ENCODE measurements at regions not wholly inside any gene's neighbourhood (a gene's known extent, or its start where the extent isn't known, plus 50 kb on each side); places are given as distances from the start of the nearest gene placed in this dataset.
A peak's percentile ranks its signal among the peaks of the same experiment; 100 is the strongest.

- no peak overlapping the region for H3K4me3 ChIP-seq (ENCODE audit: low read depth, low read length)
- no peak for TF ChIP-seq CTCF (IDR thresholded peaks at IDR 0.05; ENCODE audit: low read depth, low read length)
Observed at GRCh38 chr2:59195851-59196250, 954.7 kb upstream of the FANCL start.

- no peak overlapping the region for H3K4me3 ChIP-seq (ENCODE audit: low read depth, low read length)
Observed at GRCh38 chr2:59191781-59192180, 950.7 kb upstream of the FANCL start.

DNA sequence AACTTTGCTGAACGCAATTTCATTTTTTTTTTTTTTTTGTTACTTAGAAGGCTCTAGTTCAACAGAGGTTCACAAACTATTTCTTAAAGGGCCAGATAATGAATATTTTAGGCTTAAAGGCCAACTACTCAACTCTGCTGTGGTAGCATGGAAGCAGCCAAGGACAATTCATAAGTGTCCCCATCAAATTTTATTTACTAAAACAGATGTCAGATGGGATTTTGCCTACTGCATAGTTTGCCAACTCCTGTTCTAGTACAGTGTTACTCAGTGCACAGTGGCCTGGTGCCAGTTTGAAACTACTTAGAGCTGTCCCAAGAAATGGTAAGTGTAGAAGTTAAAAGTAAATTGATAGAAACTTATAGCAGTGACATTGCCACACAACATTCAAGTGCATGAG, 949.4 kb upstream of the FANCL start:
- TF ChIP-seq CTCF (IDR thresholded peaks at IDR 0.05; ENCODE audit: low read depth, low read length), result no peak
- H3K4me3 ChIP-seq (ENCODE audit: low read depth, low read length), result no peak overlapping the region

More at GRCh38 chr2:59191781-59192180, 950.7 kb upstream of the FANCL start:
- TF ChIP-seq CTCF (IDR thresholded peaks at IDR 0.05; ENCODE audit: low read depth, low read length), result no peak

- no peak for TF ChIP-seq CTCF (IDR thresholded peaks at IDR 0.05; ENCODE audit: low read depth, low read length)
- H3K4me3 ChIP-seq (ENCODE audit: low read depth, low read length), result no peak overlapping the region
Observed at GRCh38 chr2:59184276-59185020, 943.3 kb upstream of the FANCL start.

GRCh38 chr2:59183070-59183469, 941.9 kb upstream of the FANCL start:
- TF ChIP-seq CTCF (IDR thresholded peaks at IDR 0.05; ENCODE audit: low read depth, low read length), result no peak

DNA sequence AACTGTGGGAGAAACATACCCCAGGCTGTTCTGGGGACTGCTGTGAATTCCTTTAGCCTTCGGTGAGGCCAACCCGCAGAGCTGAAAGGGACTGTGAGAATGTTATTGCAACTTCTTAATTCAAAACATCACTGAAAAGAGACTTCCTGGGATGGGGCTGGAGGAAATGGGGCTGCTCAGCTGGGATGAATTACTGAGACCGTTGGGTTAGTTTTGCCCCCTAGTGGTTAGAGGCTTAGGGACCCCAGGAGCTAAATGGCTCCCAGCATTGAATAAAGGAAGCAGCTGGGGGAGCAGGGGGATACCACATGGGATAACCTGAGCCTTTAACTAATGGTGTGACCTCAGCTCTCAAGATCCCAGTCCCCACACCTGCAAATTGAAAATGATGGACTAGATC, 941.1 kb upstream of the FANCL start:
- H3K4me3 ChIP-seq (ENCODE audit: low read depth, low read length), result no peak overlapping the region
- peak; percentile 7; the same call in 1 of the 2 replicates for TF ChIP-seq CTCF (IDR thresholded peaks at IDR 0.05; ENCODE audit: low read depth, low read length)

More at GRCh38 chr2:59183070-59183469, 941.9 kb upstream of the FANCL start:
- H3K4me3 ChIP-seq (ENCODE audit: low read depth, low read length), result no peak overlapping the region

- H3K4me3 ChIP-seq (ENCODE audit: low read depth, low read length), result no peak overlapping the region
- TF ChIP-seq CTCF (IDR thresholded peaks at IDR 0.05; ENCODE audit: low read depth, low read length), result no peak
Observed at GRCh38 chr2:59181347-59181746, 940.2 kb upstream of the FANCL start.

Data from WI38 (cell line).